ENCODE measurements at regions not wholly inside any gene's neighbourhood (a gene's known extent, or its start where the extent isn't known, plus 50 kb on each side); places are given as distances from the start of the nearest gene placed in this dataset.
"Not testable (repeated sequence)": the region's sequence is repeated elsewhere in the genome, so short reads cannot be mapped to it uniquely, and the experiment has no call there.

DNA sequence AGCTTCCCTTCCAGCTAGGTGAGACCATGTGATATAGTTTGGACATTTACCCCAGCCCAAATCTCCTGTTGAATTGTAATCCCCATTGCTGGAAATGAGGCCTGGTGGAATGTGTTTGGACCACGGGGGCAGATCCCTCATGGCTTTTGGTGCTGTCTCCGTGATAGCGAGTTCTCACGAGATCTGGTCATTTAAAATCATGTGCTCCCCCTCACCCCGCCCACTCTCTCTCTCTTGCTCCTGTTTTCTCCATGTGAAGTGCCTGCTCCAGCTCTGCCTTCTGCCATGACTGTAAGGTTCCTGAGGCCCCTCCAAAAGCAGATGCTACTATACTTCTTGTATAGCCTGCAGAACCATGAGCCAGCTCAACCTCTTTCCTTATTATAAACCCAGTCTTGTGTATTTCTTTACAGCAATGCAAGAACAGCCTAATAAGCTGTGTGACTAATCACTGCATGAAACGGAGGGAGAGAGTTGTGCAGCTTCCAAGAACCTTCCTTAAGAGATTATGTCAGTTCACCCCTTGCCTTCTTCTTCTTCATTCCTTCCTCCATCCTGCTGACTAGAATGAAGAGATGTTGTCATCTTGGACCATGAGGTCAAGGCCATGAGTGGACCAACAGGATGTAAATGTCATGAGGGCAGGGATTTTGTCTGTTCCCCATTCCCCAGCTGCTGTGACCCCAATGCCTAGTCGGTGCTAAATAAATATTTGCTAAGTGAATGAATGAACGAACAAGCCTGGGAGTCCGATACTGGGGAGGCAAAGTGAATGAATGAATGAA lies 91.0 kb downstream of the CPN2 start:
- in situ Hi-C loops (cut with HindIII; ENCODE audit: low pct_unique_long_range_greater_than_20kb, low sequenced_read_pairs) = no loop called here
- no peak for DNase-seq (ENCODE audit: low read depth)

GRCh38 chr3:194261581-194262063 lies 89.5 kb downstream of the CPN2 start:
- in situ Hi-C loops (cut with HindIII; ENCODE audit: low pct_unique_long_range_greater_than_20kb, low sequenced_read_pairs) = no loop called here
- no peak for DNase-seq (ENCODE audit: low read depth)

- DNase-seq (ENCODE audit: low read depth) = no peak
- in situ Hi-C loops (cut with HindIII; ENCODE audit: low pct_unique_long_range_greater_than_20kb, low sequenced_read_pairs) = no loop called here
These were observed 88.8 kb downstream of the CPN2 start for GRCh38 chr3:194262176-194262924.

GRCh38 chr3:194262925-194263305 lies 88.2 kb downstream of the CPN2 start:
- DNase-seq (ENCODE audit: low read depth) = no peak
- in situ Hi-C loops (cut with HindIII; ENCODE audit: low pct_unique_long_range_greater_than_20kb, low sequenced_read_pairs) = no loop called here

DNA sequence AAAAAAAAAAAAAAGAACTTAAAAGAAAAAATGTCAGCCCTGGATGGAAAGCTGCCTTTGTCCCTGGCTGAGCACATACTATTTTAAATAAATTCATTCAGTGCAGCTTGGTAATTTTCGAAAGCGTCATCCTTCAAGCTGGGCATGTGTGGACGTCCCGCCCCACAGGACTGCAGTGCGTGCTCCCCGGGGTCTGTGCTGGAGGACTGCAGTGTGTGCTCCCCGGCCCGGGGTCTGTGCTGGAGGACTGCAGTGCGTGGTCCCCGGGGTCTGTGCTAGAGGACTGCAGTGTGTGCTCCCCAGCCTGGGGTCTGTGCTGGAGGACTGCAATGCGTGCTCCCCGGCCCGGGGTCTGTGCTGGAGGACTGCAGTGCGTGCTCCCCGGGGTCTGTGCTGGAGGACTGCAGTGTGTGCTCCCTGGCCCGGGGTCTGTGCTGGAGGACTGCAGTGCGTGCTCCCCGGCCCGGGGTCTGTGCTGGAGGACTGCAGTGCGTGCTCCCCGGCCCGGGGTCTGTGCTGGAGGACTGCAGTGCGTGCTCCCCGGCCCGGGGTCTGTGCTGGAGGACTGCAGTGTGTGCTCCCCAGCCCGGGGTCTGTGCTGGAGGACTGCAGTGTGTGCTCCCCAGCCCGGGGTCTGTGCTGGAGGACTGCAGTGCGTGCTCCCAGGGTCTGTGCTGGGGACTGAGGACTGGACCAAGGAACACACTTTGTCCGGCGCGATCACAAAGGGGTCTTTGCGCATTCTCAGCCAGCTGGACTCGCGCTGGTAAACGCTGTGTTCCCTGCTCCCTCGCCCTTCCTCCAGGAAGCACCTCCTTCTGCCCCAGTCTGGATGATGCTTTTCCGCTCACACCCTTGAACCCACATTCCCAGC lies 86.3 kb downstream of the CPN2 start:
- in situ Hi-C loops (cut with HindIII; ENCODE audit: low pct_unique_long_range_greater_than_20kb, low sequenced_read_pairs); DNase-seq (ENCODE audit: low read depth): not testable (repeated sequence)

- DNase-seq (ENCODE audit: low read depth) = no peak
- in situ Hi-C loops (cut with HindIII; ENCODE audit: low pct_unique_long_range_greater_than_20kb, low sequenced_read_pairs) = no loop called here
These were observed 85.6 kb downstream of the CPN2 start for GRCh38 chr3:194265505-194265892.

- in situ Hi-C loops (cut with HindIII; ENCODE audit: low pct_unique_long_range_greater_than_20kb, low sequenced_read_pairs) = no loop called here
- DNase-seq (ENCODE audit: low read depth) = no peak
These were observed 84.8 kb downstream of the CPN2 start for GRCh38 chr3:194265996-194266964.

DNA sequence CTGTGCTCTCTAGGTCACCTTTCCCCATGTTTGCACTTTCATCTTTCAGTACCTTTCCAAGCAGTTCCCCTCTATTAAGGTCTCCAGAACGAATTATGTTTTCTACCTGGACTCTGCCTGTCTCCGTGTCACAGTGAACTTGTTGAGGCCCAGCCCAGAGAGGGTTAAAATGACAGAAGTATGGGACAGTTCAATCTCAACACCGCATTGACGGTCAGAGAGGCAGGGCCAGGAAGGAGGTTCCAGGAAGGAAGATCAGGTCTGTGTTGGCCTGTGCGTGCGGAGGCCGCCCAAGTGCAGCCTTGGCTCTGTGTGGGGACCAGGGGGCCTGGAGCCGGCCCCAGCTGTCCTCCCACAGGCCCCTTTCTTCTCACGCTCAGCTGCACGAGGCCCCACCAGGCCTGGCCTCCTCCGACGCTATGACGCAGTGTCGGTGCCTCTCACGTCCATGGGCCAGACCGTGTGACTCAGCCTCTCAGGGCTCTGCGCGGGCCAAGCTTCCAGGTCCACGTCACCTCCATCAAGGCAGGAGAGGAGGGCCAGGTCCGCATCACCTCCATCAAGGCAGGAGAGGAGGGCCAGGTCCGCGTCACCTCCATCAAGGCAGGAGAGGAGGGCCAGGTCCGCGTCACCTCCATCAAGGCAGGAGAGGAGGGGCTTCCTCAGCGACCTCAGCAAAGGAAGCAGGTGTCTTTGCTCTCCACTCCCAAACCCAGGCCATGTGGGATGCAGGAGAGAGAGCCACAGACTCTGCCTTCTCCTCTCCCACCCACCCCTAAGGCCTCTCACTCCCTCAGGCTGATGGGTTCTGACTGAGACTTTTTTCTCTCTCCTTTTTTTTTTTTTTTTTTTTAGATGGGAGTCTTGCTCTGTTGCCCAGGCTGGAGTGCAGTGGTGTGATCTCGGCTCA lies 83.1 kb downstream of the CPN2 start:
- in situ Hi-C loops (cut with HindIII; ENCODE audit: low pct_unique_long_range_greater_than_20kb, low sequenced_read_pairs) = no loop called here
- no peak for DNase-seq (ENCODE audit: low read depth)

DNA sequence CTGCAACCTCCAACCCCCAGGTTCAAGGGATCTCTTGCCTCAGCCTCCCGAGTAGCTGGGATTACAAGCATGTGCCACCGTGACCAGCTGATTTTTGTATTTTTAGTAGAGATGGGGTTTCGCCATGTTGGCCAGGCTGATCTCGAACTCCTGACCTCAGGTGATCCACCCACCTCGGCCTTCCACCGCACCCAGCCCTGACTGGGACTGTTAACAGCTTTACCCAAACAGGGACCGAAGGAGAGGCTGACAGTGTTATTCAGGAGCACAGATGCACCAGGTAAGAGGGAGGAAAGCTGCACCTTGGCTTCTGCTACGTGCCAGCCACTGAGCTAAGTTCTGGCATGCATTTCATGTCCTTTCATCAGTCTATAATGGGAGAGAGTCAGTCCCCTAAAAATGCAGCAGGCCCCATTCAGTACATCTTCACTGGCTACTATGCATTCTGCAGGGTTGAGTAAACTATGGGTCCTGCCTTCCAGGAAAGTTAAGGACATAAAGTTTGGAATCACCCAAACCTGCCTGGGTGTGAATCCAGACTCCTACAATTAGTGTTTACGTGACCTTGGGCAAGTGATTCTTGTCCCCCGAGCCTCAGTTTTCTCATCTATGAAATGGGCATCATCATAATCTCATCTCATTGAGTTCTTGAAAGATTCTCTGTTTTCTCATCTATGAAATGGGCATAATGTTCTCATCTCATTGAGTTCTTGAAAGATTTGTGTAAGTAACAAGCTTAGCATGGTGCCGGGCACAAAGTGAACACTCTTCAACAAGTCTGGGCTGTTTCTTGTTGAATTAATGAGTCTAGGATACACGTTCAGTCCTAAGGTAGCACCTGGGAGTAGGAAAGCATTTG lies 82.2 kb downstream of the CPN2 start:
- in situ Hi-C loops (cut with HindIII; ENCODE audit: low pct_unique_long_range_greater_than_20kb, low sequenced_read_pairs) = no loop called here
- DNase-seq (ENCODE audit: low read depth) = no peak

- in situ Hi-C loops (cut with HindIII; ENCODE audit: low pct_unique_long_range_greater_than_20kb, low sequenced_read_pairs) = no loop called here
- DNase-seq (ENCODE audit: low read depth) = no peak
These were observed 81.5 kb downstream of the CPN2 start for GRCh38 chr3:194269610-194270145.

GRCh38 chr3:194270627-194271459 lies 80.3 kb downstream of the CPN2 start:
- DNase-seq (ENCODE audit: low read depth) = peak; percentile 45
- in situ Hi-C loops (cut with HindIII; ENCODE audit: low pct_unique_long_range_greater_than_20kb, low sequenced_read_pairs) = no loop called here

DNA sequence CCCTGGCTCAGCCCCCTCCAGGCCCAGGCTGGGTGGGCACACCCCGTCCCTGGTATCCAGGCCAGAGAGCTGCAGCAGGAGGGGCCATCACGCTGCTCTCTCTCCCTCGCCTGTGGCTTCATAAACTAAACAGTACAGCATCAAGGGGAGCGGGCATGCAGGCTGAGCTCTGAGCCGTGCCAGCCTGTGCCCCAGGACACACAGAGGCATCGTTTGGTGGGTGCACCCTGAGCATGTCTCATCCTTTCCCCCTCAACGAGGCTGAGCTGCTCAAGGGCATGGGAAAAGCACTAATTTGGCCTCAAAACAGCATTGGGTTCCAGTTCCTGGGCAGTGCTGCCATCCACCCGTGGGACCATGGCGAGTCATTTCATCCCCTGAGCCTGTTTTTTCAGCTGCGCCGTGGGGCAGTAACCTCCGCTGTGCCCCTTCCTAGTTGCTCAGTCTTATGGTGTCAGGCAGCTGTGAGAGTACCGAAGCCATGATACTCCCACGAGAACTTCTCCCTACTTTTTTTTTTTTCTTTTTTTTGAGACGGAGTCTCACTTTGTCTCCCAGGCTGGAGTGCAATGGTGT lies 79.6 kb downstream of the CPN2 start:
- no peak for DNase-seq (ENCODE audit: low read depth)
- in situ Hi-C loops (cut with HindIII; ENCODE audit: low pct_unique_long_range_greater_than_20kb, low sequenced_read_pairs) = no loop called here

GRCh38 chr3:194272221-194272620 lies 78.9 kb downstream of the CPN2 start:
- no peak for DNase-seq (ENCODE audit: low read depth)
- in situ Hi-C loops (cut with HindIII; ENCODE audit: low pct_unique_long_range_greater_than_20kb, low sequenced_read_pairs) = no loop called here

DNA sequence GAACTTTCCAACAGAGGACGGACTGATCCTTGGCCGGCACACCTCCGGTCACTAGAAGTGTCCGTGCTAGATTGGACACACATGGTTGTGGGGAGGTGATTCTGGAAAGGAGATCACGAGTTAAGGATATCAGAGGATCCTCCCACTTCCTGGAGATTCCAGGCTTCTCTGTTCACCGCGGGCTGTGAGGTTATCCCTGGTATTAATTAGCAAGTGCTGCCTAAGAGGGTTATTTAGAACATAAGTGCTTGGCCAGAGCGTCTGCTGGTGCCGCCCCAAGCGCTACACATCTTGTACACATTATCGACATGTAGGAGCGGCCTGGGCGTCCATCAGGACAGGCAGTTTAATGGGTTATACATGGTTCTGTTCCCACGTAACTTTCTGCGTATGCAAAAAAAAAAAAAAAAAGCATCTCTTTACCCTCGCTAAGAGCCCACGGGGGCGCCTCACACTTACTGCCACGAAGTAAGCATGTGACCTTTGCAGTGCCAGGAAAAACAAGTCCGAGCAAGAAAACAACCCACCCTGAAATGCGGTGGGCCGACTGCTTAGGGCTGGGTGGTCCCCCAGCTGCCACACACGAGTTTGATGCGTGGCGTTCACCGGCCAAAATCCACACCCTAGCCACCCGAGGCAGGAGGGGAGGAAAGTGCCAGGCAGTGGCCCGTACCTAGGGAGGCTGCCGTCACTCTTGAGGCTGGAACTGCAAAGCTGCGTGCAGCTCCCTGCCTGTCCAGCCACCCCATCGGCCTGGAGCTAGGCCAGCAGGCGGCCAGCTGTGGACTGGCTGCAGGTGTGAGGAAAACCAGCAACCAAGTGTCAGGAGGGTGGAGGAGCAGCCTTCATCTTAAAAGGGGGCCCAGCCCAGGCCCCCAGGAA lies 78.0 kb downstream of the CPN2 start:
- no peak for DNase-seq (ENCODE audit: low read depth)
- in situ Hi-C loops (cut with HindIII; ENCODE audit: low pct_unique_long_range_greater_than_20kb, low sequenced_read_pairs) = no loop called here

Data from Caki2 (cell line).